ENCODE measurements at regions not wholly inside any gene's neighbourhood (a gene's known extent, or its start where the extent isn't known, plus 50 kb on each side); places are given as distances from the start of the nearest gene placed in this dataset.

GRCh38 chr15:35931799-35932341 lies 385.9 kb upstream of the DPH6 start:
- no peak for DNase-seq (ENCODE audit: low read depth)
- no peak for TF ChIP-seq CTCF (conservative IDR thresholded peaks at IDR 0.05; ENCODE audit: low read depth, low read length)
- H3K4me3 ChIP-seq (ENCODE audit: low read depth, low read length): no peak overlapping the region

GRCh38 chr15:35932531-35932930 lies 386.6 kb upstream of the DPH6 start:
- H3K4me3 ChIP-seq (ENCODE audit: low read depth, low read length): no peak overlapping the region
- TF ChIP-seq CTCF (conservative IDR thresholded peaks at IDR 0.05; ENCODE audit: low read depth, low read length): no peak
- no peak for DNase-seq (ENCODE audit: low read depth)

GRCh38 chr15:35933531-35933930 lies 387.6 kb upstream of the DPH6 start:
- H3K4me3 ChIP-seq (ENCODE audit: low read depth, low read length): no peak overlapping the region
- DNase-seq (ENCODE audit: low read depth): no peak
- no peak for TF ChIP-seq CTCF (conservative IDR thresholded peaks at IDR 0.05; ENCODE audit: low read depth, low read length)

- H3K4me3 ChIP-seq (ENCODE audit: low read depth, low read length): no peak overlapping the region
- no peak for DNase-seq (ENCODE audit: low read depth)
- TF ChIP-seq CTCF (conservative IDR thresholded peaks at IDR 0.05; ENCODE audit: low read depth, low read length): no peak
Observed at GRCh38 chr15:35934383-35935049, 388.6 kb upstream of the DPH6 start.

GRCh38 chr15:35936284-35936683 lies 390.3 kb upstream of the DPH6 start:
- DNase-seq (ENCODE audit: low read depth): no peak
- no peak for TF ChIP-seq CTCF (conservative IDR thresholded peaks at IDR 0.05; ENCODE audit: low read depth, low read length)
- no peak overlapping the region for H3K4me3 ChIP-seq (ENCODE audit: low read depth, low read length)

GRCh38 chr15:35937380-35937779 lies 391.4 kb upstream of the DPH6 start:
- TF ChIP-seq CTCF (conservative IDR thresholded peaks at IDR 0.05; ENCODE audit: low read depth, low read length): no peak
- DNase-seq (ENCODE audit: low read depth): no peak
- no peak overlapping the region for H3K4me3 ChIP-seq (ENCODE audit: low read depth, low read length)

Data from epithelial cell of proximal tubule (primary cell).